K562 (cell line): ENCODE measurements at regions not wholly inside any gene's neighbourhood (a gene's known extent, or its start where the extent isn't known, plus 50 kb on each side); places are given as distances from the start of the nearest gene placed in this dataset.

ENCODE experiments used
- ATAC-seq: fragments of 200-7000 bp; cut with Tn5 transposase; 3 replicates; pipeline ENCODE4 v1.9.1; 2020; ENCODE audit warnings: moderate library complexity
- BruUV-seq: library from RNA; stranded (reverse); fragments of 400-500 nt; replicated peaks from 2 replicates; lab custom pipeline; 2021; lab: Mats Ljungman, UMichigan
- CTCF ChIA-PET: fragments of 300-600 bp; formaldehyde crosslinking; extraction: SDS; loops from one replicate; lab custom pipeline; 2021; ENCODE audit warnings: low intra/inter-chr PET ratio; lab: Yijun Ruan, JAX
- POLR2A ChIA-PET: fragments of 300-600, 350-650 bp; sonication (Branson Sonifier 250); formaldehyde crosslinking; extraction: SDS; loops from one replicate; lab custom pipeline; 2021; ENCODE audit warnings: antibody characterized with exemption, inconsistent platforms; lab: Yijun Ruan, JAX
- DNase-seq, 4 experiments: peaks; one replicate each; pipeline versions ENCODE4 v3.0.0 to v3.0.0-alpha.2; 2011 to 2018; ENCODE audit warnings: low spot score in 3 of 4, mixed read lengths in 3 of 4; ENCODE audit errors: extremely low read depth in 1 of 4
- FAIRE-seq: peaks from 2 replicates; lab custom pipeline; 2011; peaks lifted over from hg19 to GRCh38; lab: Jason Lieb, UNC
- H2AFZ ChIP-seq: 2 replicates; pipeline ENCODE4 v1.6.0; 2011; ENCODE audit warnings: low read depth, low read length, control low read depth, inconsistent platforms
- H3K27ac ChIP-seq: fragments of 200-600 bp; 3 replicates; pipeline ENCODE4 v1.8.0; 2011; ENCODE audit warnings: low read depth, mild to moderate bottlenecking, control low read depth, inconsistent platforms, low read length, moderate library complexity, mixed read lengths; ENCODE audit errors: extremely low read depth
- H3K27me3 ChIP-seq, 2 experiments: fragments of 300-600 bp in 1 of 2; 2 replicates in 1 of 2; 3 replicates in 1 of 2; pipeline versions ENCODE4 v1.6.0 to v1.8.0; 2011; ENCODE audit warnings: inconsistent platforms in 2 of 2, low read length in 2 of 2, mild to moderate bottlenecking in 1 of 2, mixed read lengths in 1 of 2, moderate library complexity in 1 of 2; ENCODE audit not compliant: control insufficient read depth in 2 of 2, insufficient read depth in 2 of 2
- H3K36me3 ChIP-seq: fragments of 300-600 bp; 3 replicates; pipeline ENCODE4 v1.8.0; 2011; ENCODE audit warnings: mild to moderate bottlenecking, low read length, inconsistent platforms; ENCODE audit not compliant: control insufficient read depth, insufficient read depth
- H3K4me1 ChIP-seq, 2 experiments: fragments of 200-600 bp in 1 of 2; replicated peaks in 1 of 2; 2 replicates in 1 of 2; 3 replicates in 1 of 2; pipeline versions ENCODE4 v1.5.1 to v1.8.0; 2011; ENCODE audit warnings: inconsistent platforms in 2 of 2, low read length in 2 of 2, mild to moderate bottlenecking in 1 of 2, mixed read lengths in 1 of 2, moderate library complexity in 1 of 2; ENCODE audit not compliant: control insufficient read depth in 2 of 2, insufficient read depth in 2 of 2
- H3K4me2 ChIP-seq: 2 replicates; pipeline ENCODE4 v1.6.1; 2011; ENCODE audit warnings: low read length, control low read depth, inconsistent platforms, mixed read lengths; ENCODE audit not compliant: insufficient read depth
- H3K4me3 ChIP-seq: fragments of 200-600 bp; sonication (generic), shearing (Covaris generic); 2 replicates; pipeline ENCODE4 v1.5.1; 2016; ENCODE audit warnings: control low read depth, inconsistent platforms
- H3K79me2 ChIP-seq: fragments of 200-600 bp; 3 replicates; pipeline ENCODE4 v1.8.0; 2011; ENCODE audit warnings: low read length, inconsistent platforms; ENCODE audit not compliant: control insufficient read depth, insufficient read depth
- H3K9ac ChIP-seq, 2 experiments: 2 replicates each; pipeline versions ENCODE4 v1.6.0 to v1.6.1; 2011; ENCODE audit warnings: low read depth in 2 of 2, low read length in 2 of 2, control low read depth in 1 of 2, inconsistent platforms in 1 of 2, mild to moderate bottlenecking in 1 of 2, mixed read lengths in 1 of 2; ENCODE audit not compliant: insufficient read depth in 1 of 2
- H3K9me1 ChIP-seq: one replicate; pipeline ENCODE4 v1.6.0; 2011; ENCODE audit warnings: inconsistent platforms, mild to moderate bottlenecking, low read length, moderate library complexity; ENCODE audit not compliant: control insufficient read depth, insufficient read depth
- H3K9me3 ChIP-seq: replicated peaks from 2 replicates; pipeline ENCODE4 v1.5.1; 2011; ENCODE audit warnings: low read depth, low read length, inconsistent platforms; ENCODE audit not compliant: control insufficient read depth, insufficient read depth
- H4K20me1 ChIP-seq: replicated peaks from 2 replicates; pipeline ENCODE4 v1.6.1; 2011; ENCODE audit warnings: low read length, inconsistent platforms, mixed read lengths; ENCODE audit not compliant: control insufficient read depth, insufficient read depth
- ARID3A ChIP-seq: IDR thresholded peaks from 2 replicates; pipeline ENCODE4 v1.6.1; 2012; ENCODE audit warnings: low read depth, low read length, improper control_type of control experiment, borderline replicate concordance
- CC2D1A ChIP-seq: fragments of 450-650 bp; IDR thresholded peaks from 2 replicates; pipeline ENCODE4 v1.6.1; 2017; ENCODE audit warnings: mild to moderate bottlenecking
- CSDE1 ChIP-seq, 2 experiments: fragments of 450-650 bp; IDR thresholded peaks; 2 replicates each; pipeline ENCODE4 v1.6.1; 2016; ENCODE audit warnings: mild to moderate bottlenecking in 1 of 2
- FOXP1 ChIP-seq: sonication (generic); formaldehyde crosslinking; IDR thresholded peaks from 2 replicates; pipeline ENCODE4 v1.8.0; 2022; ENCODE audit warnings: mild to moderate bottlenecking, missing genetic modification reagents
- GATAD2A ChIP-seq: fragments of 450-650 bp; IDR thresholded peaks from 2 replicates; pipeline ENCODE4 v1.6.1; 2017
- ID3 ChIP-seq, 2 experiments: fragments of 250-450 bp in 1 of 2; fragments of 450-650 bp in 1 of 2; sonication (Bioruptor Pico) in 1 of 2; IDR thresholded peaks; 2 replicates each; pipeline versions ENCODE4 v1.6.1 to v1.8.0; 2016 to 2021; ENCODE audit warnings: mild to moderate bottlenecking in 2 of 2, moderate library complexity in 2 of 2, missing compliant biosample characterization in 1 of 2, missing genetic modification characterization in 1 of 2
- JUNB ChIP-seq: fragments of 450-650 bp; formaldehyde crosslinking; conservative IDR thresholded peaks from 2 replicates; pipeline ENCODE4 v1.4.0; 2020; ENCODE audit warnings: mild to moderate bottlenecking
- KLF10 ChIP-seq: fragments of 250-450 bp; sonication (Bioruptor Pico); IDR thresholded peaks from 2 replicates; pipeline ENCODE4 v1.6.1; 2021; ENCODE audit warnings: matching md5 sums
- MBD1 ChIP-seq: fragments of 250-450 bp; sonication (Bioruptor Pico); IDR thresholded peaks from 2 replicates; pipeline ENCODE4 v1.8.0; 2022; ENCODE audit warnings: inconsistent platforms
- MCM5 ChIP-seq: fragments of 450-650 bp; IDR thresholded peaks from 2 replicates; pipeline ENCODE4 v1.6.1; 2016; ENCODE audit warnings: low read depth
- NFIC ChIP-seq: fragments of 450-650 bp; IDR thresholded peaks from 2 replicates; pipeline ENCODE4 v1.6.1; 2017; ENCODE audit warnings: mild to moderate bottlenecking, inconsistent platforms
- NR1H2 ChIP-seq: sonication (generic); formaldehyde crosslinking; IDR thresholded peaks from 2 replicates; pipeline ENCODE4 v1.4.0; 2020; ENCODE audit warnings: mild to moderate bottlenecking, missing genetic modification reagents
- PYGO2 ChIP-seq: fragments of 450-650 bp; IDR thresholded peaks from 2 replicates; pipeline ENCODE4 v1.6.1; 2016; ENCODE audit warnings: mild to moderate bottlenecking, missing genetic modification characterization, moderate library complexity, missing compliant biosample characterization
- TFAM ChIP-seq: fragments of 250-450 bp; sonication (Bioruptor Pico); conservative IDR thresholded peaks from 2 replicates; pipeline ENCODE4 v1.5.0; 2021; ENCODE audit warnings: mild to moderate bottlenecking, moderate library complexity
- ZFX ChIP-seq: sonication (generic); formaldehyde crosslinking; IDR thresholded peaks from 2 replicates; pipeline ENCODE4 v1.8.0; 2022; ENCODE audit warnings: mild to moderate bottlenecking, missing genetic modification reagents, moderate library complexity
- WGBS: fragments of 100-300 bp; shearing (Covaris generic); methylation state at CpG from one replicate; pipeline ENCODE4 v1.1.6; 2016; ENCODE audit warnings: low coverage, mixed read lengths; ENCODE audit not compliant: insufficient coverage; ENCODE audit errors: missing lambda C conversion rate; 5-methylcytosine and 5-hydroxymethylcytosine counted together
- in situ Hi-C: fragments of 300-500 bp; cut with MboI; formaldehyde crosslinking; loops from 4 replicates; pipeline ENCODE4 v1.15.0; 2018; ENCODE audit warnings: inconsistent platforms, mixed read lengths
- intact Hi-C: fragments of 100-400 bp; cut with micrococcal nuclease; formaldehyde crosslinking; loops from 2 replicates; pipeline ENCODE4 v1.14.2; 2022
- TF ChIP-seq, protein P1 (sequence below): sonication (generic); formaldehyde crosslinking; IDR thresholded peaks from 2 replicates; pipeline ENCODE4 v1.9.0; 2022; ENCODE audit warnings: mild to moderate bottlenecking, missing genetic modification reagents
- TF ChIP-seq, protein P2 (sequence below): fragments of 250-450 bp; sonication (Bioruptor Pico); IDR thresholded peaks from 2 replicates; pipeline ENCODE4 v1.8.0; 2022; ENCODE audit warnings: moderate library complexity, mild to moderate bottlenecking, inconsistent platforms
- TF ChIP-seq, protein P3 (sequence below): fragments of 450-650 bp; formaldehyde crosslinking; conservative IDR thresholded peaks from 2 replicates; pipeline ENCODE4 v1.4.0; 2022; ENCODE audit warnings: mild to moderate bottlenecking, missing genetic modification characterization

DNA sequence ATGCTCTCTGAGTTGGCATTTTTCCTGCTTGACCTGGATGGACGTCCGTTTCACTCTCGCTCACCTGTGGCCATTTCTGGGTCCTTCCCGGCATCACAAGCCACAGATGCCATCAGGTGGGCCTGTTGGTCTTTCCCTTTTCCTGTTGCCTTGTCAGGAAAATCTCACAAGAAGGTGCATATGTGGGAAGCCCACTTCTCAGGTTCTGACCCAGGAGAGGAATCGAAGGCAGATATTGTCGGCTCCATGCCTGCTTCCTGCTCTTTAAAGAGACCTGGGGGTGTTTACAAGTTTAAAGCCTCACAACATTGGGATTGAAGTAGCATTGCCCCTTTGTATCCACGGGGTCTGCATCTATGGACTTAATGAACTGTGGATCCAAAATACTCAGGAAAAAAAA, 357.9 kb downstream of the RPS24 start:
- POLR2A ChIA-PET: no interaction called here

More for the DNA sequence above, 357.9 kb downstream of the RPS24 start:
- BruUV-seq: no TSS peak
- peaks cover 3% of the 10 kb centered on the region; the same call in 1 of the 2 replicates for H4K20me1 ChIP-seq
- intact Hi-C loops: no loop called here
- in situ Hi-C loops: no loop called here
- H3K9me3 ChIP-seq: no peaks in the 10 kb centered on the region
- ATAC-seq: no peak
- no peak overlapping the region for H3K9ac ChIP-seq
- peaks cover 7 to 21% of the 10 kb centered on the region in 2 experiments for H3K27me3 ChIP-seq
- no peak for DNase-seq
- H3K4me2 ChIP-seq: no peak overlapping the region
- no peak for TF ChIP-seq ID3 (CRISPR knock-in tag; IDR thresholded peaks at IDR 0.05)
- TF ChIP-seq ID3 (tag; IDR thresholded peaks at IDR 0.05): no peak
- TF ChIP-seq ZFX (CRISPR knock-in tag): no peak
- TF ChIP-seq CC2D1A: no peak
- no peak for TF ChIP-seq PYGO2
- TF ChIP-seq JUNB (CRISPR knock-in tag): no peak
- no peak for TF ChIP-seq ARID3A
- TF ChIP-seq, protein P1, sequence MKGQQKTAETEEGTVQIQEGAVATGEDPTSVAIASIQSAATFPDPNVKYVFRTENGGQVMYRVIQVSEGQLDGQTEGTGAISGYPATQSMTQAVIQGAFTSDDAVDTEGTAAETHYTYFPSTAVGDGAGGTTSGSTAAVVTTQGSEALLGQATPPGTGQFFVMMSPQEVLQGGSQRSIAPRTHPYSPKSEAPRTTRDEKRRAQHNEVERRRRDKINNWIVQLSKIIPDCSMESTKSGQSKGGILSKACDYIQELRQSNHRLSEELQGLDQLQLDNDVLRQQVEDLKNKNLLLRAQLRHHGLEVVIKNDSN (CRISPR knock-in tag): no peak
- TF ChIP-seq, protein P2, sequence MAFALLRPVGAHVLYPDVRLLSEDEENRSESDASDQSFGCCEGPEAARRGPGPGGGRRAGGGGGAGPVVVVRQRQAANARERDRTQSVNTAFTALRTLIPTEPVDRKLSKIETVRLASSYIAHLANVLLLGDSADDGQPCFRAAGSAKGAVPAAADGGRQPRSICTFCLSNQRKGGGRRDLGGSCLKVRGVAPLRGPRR (CRISPR knock-in tag): no peak
- TF ChIP-seq CSDE1 (IDR thresholded peaks at IDR 0.05): no peak
- TF ChIP-seq KLF10 (CRISPR knock-in tag): no peak
- TF ChIP-seq, protein P3, sequence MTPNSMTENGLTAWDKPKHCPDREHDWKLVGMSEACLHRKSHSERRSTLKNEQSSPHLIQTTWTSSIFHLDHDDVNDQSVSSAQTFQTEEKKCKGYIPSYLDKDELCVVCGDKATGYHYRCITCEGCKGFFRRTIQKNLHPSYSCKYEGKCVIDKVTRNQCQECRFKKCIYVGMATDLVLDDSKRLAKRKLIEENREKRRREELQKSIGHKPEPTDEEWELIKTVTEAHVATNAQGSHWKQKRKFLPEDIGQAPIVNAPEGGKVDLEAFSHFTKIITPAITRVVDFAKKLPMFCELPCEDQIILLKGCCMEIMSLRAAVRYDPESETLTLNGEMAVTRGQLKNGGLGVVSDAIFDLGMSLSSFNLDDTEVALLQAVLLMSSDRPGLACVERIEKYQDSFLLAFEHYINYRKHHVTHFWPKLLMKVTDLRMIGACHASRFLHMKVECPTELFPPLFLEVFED (CRISPR knock-in tag): no peak
- no peak for TF ChIP-seq NFIC
- no peak for TF ChIP-seq FOXP1 (CRISPR knock-in tag)
- TF ChIP-seq MBD1 (CRISPR knock-in tag): no peak
- no peak for TF ChIP-seq MCM5
- no peak for TF ChIP-seq NR1H2 (CRISPR knock-in tag)
- no peak for TF ChIP-seq GATAD2A
- TF ChIP-seq TFAM: no peak
- no peak for FAIRE-seq
- CTCF ChIA-PET: no interaction called here
- no peaks in the 10 kb centered on the region for H3K4me1 ChIP-seq
- H3K4me3 ChIP-seq: no peak overlapping the region
- no peaks in the 10 kb centered on the region for H3K36me3 ChIP-seq
- no peak overlapping the region for H2AFZ ChIP-seq
- H3K9me1 ChIP-seq: no peaks in the 10 kb centered on the region
- WGBS: under 1% methylated on average over 7 of the region's 7 CpGs
- H3K27ac ChIP-seq: no peak overlapping the region
- H3K79me2 ChIP-seq: no peaks in the 10 kb centered on the region
